WTC11 (cell line): ENCODE measurements at regions not wholly inside any gene's neighbourhood (a gene's known extent, or its start where the extent isn't known, plus 50 kb on each side); places are given as distances from the start of the nearest gene placed in this dataset.

ENCODE experiments used
- ATAC-seq: fragments of 200-7000 bp; cut with Tn5 transposase; 2 replicates; pipeline ENCODE4 v1.10.0; 2021; ENCODE audit warnings: mild to moderate bottlenecking, moderate library complexity
- CTCF ChIA-PET: fragments of 300-600 bp; sonication (Branson Sonifier 250); formaldehyde crosslinking; loops from one replicate; lab custom pipeline; 2021; ENCODE audit warnings: antibody characterized with exemption; lab: Charles Lee
- POLR2A ChIA-PET: fragments of 350-600 bp; sonication (Branson Sonifier 250); formaldehyde crosslinking; loops from one replicate; lab custom pipeline; 2021; ENCODE audit warnings: antibody characterized with exemption; lab: Charles Lee
- DNase-seq: peaks from one replicate; pipeline ENCODE4 v3.0.0; 2021; ENCODE audit warnings: low spot score
- H3K27ac Mint-ChIP-seq: 2 replicates; pipeline ENCODE4 v1.8.0; 2021; ENCODE audit warnings: mixed read lengths
- H3K27me3 Mint-ChIP-seq: 2 replicates; pipeline ENCODE4 v1.8.0; 2021; ENCODE audit warnings: low read depth, mild to moderate bottlenecking, moderate library complexity, mixed read lengths
- H3K36me3 Mint-ChIP-seq: 2 replicates; pipeline ENCODE4 v1.8.0; 2021; ENCODE audit warnings: mixed read lengths
- H3K4me1 Mint-ChIP-seq: 2 replicates; pipeline ENCODE4 v1.8.0; 2022; ENCODE audit warnings: mixed read lengths
- H3K4me3 Mint-ChIP-seq: 2 replicates; pipeline ENCODE4 v1.8.0; 2021; ENCODE audit warnings: mild to moderate bottlenecking, moderate library complexity, mixed read lengths
- H3K9me3 Mint-ChIP-seq: 2 replicates; pipeline ENCODE4 v1.8.0; 2021; ENCODE audit warnings: mixed read lengths
- CREB1 ChIP-seq: sonication (generic); formaldehyde crosslinking; IDR thresholded peaks from 2 replicates; pipeline ENCODE4 v1.8.0; 2023; ENCODE audit warnings: mild to moderate bottlenecking, missing genetic modification reagents
- FOXJ3 ChIP-seq: sonication (generic); formaldehyde crosslinking; IDR thresholded peaks from 2 replicates; pipeline ENCODE4 v1.9.0; 2021; ENCODE audit warnings: missing genetic modification reagents, mild to moderate bottlenecking, borderline replicate concordance
- FOXP1 ChIP-seq: sonication (generic); formaldehyde crosslinking; IDR thresholded peaks from 2 replicates; pipeline ENCODE4 v1.8.0; 2022; ENCODE audit warnings: missing genetic modification reagents, mild to moderate bottlenecking, moderate library complexity, borderline replicate concordance
- GTF2I ChIP-seq: fragments of 250-450 bp; sonication (Bioruptor Pico); conservative IDR thresholded peaks from 2 replicates; pipeline ENCODE4 v1.4.0; 2021; ENCODE audit warnings: mild to moderate bottlenecking
- JUN ChIP-seq: sonication (generic); formaldehyde crosslinking; IDR thresholded peaks from 2 replicates; pipeline ENCODE4 v1.8.0; 2023; ENCODE audit warnings: mild to moderate bottlenecking, missing genetic modification reagents
- MYBL2 ChIP-seq: sonication (generic); formaldehyde crosslinking; IDR thresholded peaks from 2 replicates; pipeline ENCODE4 v1.8.1; 2023; ENCODE audit warnings: mild to moderate bottlenecking, moderate library complexity, missing genetic modification reagents
- NFYB ChIP-seq: sonication (generic); formaldehyde crosslinking; conservative IDR thresholded peaks from 2 replicates; pipeline ENCODE4 v1.8.0; 2022; ENCODE audit warnings: low read depth, missing genetic modification reagents
- SOX15 ChIP-seq: fragments of 250-450 bp; sonication (Bioruptor Pico); IDR thresholded peaks from 2 replicates; pipeline ENCODE4 v1.9.0; 2021; ENCODE audit warnings: mild to moderate bottlenecking
- SP1 ChIP-seq: sonication (generic); formaldehyde crosslinking; conservative IDR thresholded peaks from 2 replicates; pipeline ENCODE4 v1.8.1; 2022; ENCODE audit warnings: missing genetic modification reagents
- TCF7 ChIP-seq: sonication (generic); formaldehyde crosslinking; IDR thresholded peaks from 2 replicates; pipeline ENCODE4 v1.8.0; 2022; ENCODE audit warnings: mild to moderate bottlenecking, low read depth, missing genetic modification reagents, moderate library complexity
- TP53 ChIP-seq: sonication (generic); formaldehyde crosslinking; IDR thresholded peaks from 2 replicates; pipeline ENCODE4 v1.8.1; 2023; ENCODE audit warnings: mild to moderate bottlenecking, missing genetic modification reagents
- ZNF121 ChIP-seq: sonication (generic); formaldehyde crosslinking; IDR thresholded peaks from 2 replicates; pipeline ENCODE4 v1.8.0; 2023; ENCODE audit warnings: missing genetic modification reagents
- ZNF263 ChIP-seq: sonication (generic); formaldehyde crosslinking; IDR thresholded peaks from 2 replicates; pipeline ENCODE4 v1.8.1; 2022; ENCODE audit warnings: low read depth, mild to moderate bottlenecking, moderate library complexity, missing genetic modification reagents
- ZNF671 ChIP-seq: fragments of 250-450 bp; sonication (Bioruptor Pico); IDR thresholded peaks from 2 replicates; pipeline ENCODE4 v1.8.0; 2021; ENCODE audit warnings: mild to moderate bottlenecking
- TF ChIP-seq, protein P1 (sequence below): sonication (generic); formaldehyde crosslinking; IDR thresholded peaks from 2 replicates; pipeline ENCODE4 v1.8.1; 2023; ENCODE audit warnings: mild to moderate bottlenecking, missing genetic modification reagents, moderate library complexity
- TF ChIP-seq, protein P2 (sequence below): sonication (generic); formaldehyde crosslinking; conservative IDR thresholded peaks from 2 replicates; pipeline ENCODE4 v1.8.1; 2022; ENCODE audit warnings: mild to moderate bottlenecking, missing genetic modification reagents
- TF ChIP-seq, protein P3 (sequence below): sonication (generic); formaldehyde crosslinking; IDR thresholded peaks from 2 replicates; pipeline ENCODE4 v1.8.1; 2023; ENCODE audit warnings: mild to moderate bottlenecking, missing genetic modification reagents, borderline replicate concordance
- TF ChIP-seq, protein P4 (sequence below): sonication (generic); formaldehyde crosslinking; IDR thresholded peaks from 2 replicates; pipeline ENCODE4 v1.8.1; 2023; ENCODE audit warnings: mild to moderate bottlenecking, missing genetic modification reagents, moderate library complexity

DNA sequence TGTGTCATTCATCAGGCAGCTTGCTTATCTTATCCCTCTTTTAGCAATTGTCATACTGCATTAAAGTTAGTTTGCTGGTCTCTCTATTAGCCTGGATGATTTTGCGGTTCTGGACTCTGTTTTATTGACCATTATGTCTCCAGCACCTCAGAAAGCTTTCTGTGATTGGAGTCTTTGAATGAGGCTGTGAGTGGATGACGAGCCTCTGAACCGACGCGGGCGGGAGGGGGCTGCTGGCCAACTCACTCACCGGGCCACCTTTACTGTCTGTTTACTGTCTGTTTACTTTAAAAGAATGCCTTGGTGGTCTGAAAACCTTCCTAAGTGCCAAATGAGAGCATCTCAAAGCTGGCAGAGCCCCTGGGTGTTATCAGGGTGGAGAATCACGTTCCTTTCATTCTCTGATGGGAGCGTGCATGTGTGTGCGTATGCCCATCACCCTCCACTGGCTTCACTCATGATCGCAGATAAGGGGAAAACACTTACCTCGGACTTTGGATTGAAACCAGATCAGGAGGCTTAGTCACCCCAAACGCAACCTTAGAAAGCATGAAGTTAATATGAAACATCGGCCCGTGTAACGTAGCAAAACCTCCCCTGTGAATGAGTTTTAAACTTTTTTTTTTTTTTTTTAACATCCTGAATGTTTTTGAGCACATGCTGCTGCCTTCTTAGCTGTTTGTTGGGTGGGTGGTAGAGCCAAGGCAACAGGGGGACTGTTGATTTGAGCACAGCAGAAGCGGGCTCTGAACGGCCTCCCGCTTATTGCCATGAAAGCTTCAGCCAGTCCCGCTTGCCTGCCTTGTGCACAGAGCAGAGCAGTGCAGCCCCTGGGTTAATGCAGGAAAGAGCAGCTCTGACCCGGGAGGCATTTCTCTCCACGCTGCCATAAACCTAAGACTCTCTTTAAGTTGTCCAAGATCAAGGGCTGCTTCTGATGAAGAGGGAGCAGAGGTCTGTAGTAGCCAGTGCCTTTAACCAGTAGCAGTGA is 173.6 kb downstream of the GADD45G start:
- Mint-ChIP-seq H3K27me3 (peaks cover 3% of the 10 kb centered on the region; the same call in 1 of the 2 replicates), H3K9me3 (no peaks in the 10 kb centered on the region), H3K4me1 (peaks cover 2% of the 10 kb centered on the region; the same call in 1 of the 2 replicates), H3K36me3 (no peaks in the 10 kb centered on the region), H3K4me3 (no peak overlapping the region), H3K27ac (no peak overlapping the region)
- no peak for DNase-seq
- no peak for TF ChIP-seq NFYB (CRISPR knock-in tag)
- no peak for TF ChIP-seq FOXJ3
- no peak for TF ChIP-seq MYBL2 (CRISPR knock-in tag)
- no peak for TF ChIP-seq SOX15 (CRISPR knock-in tag)
- no peak for TF ChIP-seq ZNF121
- TF ChIP-seq, protein P1, sequence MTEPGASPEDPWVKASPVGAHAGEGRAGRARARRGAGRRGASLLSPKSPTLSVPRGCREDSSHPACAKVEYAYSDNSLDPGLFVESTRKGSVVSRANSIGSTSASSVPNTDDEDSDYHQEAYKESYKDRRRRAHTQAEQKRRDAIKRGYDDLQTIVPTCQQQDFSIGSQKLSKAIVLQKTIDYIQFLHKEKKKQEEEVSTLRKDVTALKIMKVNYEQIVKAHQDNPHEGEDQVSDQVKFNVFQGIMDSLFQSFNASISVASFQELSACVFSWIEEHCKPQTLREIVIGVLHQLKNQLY (CRISPR knock-in tag), result no peak
- no peak for TF ChIP-seq JUN
- no peak for TF ChIP-seq TCF7 (CRISPR knock-in tag)
- ATAC-seq, result no peak
- CTCF ChIA-PET, result interaction anchor here (0.7 to 1.7 kb wide), 2 partner anchors 175 to 180 kb away, joined by 3 to 8 read pairs; no protein-coding TSS in a partner anchor
- POLR2A ChIA-PET, result no interaction called here

DNA sequence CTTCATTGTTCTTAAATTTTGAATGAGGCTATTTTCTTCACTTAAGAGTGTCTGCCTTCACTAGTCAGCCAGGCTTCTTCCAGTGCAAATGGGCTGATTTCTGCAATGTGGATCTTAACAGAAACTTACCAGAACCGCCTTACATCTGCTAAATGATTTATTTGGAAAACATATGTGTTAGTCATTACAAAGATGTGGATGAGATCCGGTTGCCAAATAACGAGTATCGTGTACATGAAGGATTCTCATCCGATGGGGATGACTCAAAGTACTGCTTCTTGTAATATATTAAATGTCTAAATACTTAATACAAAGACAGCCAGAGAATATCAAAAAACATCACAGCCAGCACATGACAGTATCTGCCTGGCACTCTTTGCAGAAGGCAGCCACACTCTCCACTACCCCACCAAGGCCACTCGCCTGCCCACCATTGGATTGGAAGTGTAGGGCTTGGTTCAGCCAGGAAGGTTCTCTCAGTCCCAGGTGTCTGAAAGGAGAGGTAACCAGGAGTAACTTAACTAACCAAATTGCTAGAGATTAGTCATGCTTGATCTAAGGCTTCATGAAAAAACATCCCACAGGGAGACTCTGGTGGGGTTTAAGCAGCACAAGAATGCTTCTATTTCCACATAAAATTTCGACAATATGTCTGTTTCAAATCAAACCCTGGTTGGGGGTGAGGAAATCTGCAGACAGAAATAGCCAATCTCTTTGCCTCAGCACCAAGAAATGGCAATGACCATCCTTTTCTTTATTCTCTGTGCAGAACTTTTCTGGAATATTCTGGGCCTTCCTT is 174.8 kb downstream of the GADD45G start:
- DNase-seq (no peak), ATAC-seq (no peak)
- Mint-ChIP-seq H3K9me3 (no peaks in the 10 kb centered on the region), H3K4me3 (no peak overlapping the region), H3K27ac (no peak overlapping the region), H3K27me3 (peaks cover 3% of the 10 kb centered on the region; the same call in 1 of the 2 replicates), H3K4me1 (peaks cover 3% of the 10 kb centered on the region; the same call in 1 of the 2 replicates), H3K36me3 (no peaks in the 10 kb centered on the region)
- ChIA-PET CTCF (no interaction called here), POLR2A (no interaction called here)
- TF ChIP-seq ZNF263 (CRISPR knock-in tag) (no peak), SP1 (CRISPR knock-in tag) (no peak), JUN (no peak), TP53 (CRISPR knock-in tag) (no peak), FOXP1 (CRISPR knock-in tag) (no peak), ZNF671 (CRISPR knock-in tag) (no peak), GTF2I (CRISPR knock-in tag) (no peak), CREB1 (CRISPR knock-in tag) (no peak)
- TF ChIP-seq, protein P1 (CRISPR knock-in tag), result no peak
- TF ChIP-seq, protein P2, sequence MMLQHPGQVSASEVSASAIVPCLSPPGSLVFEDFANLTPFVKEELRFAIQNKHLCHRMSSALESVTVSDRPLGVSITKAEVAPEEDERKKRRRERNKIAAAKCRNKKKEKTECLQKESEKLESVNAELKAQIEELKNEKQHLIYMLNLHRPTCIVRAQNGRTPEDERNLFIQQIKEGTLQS (CRISPR knock-in tag), result no peak
- TF ChIP-seq, protein P3, sequence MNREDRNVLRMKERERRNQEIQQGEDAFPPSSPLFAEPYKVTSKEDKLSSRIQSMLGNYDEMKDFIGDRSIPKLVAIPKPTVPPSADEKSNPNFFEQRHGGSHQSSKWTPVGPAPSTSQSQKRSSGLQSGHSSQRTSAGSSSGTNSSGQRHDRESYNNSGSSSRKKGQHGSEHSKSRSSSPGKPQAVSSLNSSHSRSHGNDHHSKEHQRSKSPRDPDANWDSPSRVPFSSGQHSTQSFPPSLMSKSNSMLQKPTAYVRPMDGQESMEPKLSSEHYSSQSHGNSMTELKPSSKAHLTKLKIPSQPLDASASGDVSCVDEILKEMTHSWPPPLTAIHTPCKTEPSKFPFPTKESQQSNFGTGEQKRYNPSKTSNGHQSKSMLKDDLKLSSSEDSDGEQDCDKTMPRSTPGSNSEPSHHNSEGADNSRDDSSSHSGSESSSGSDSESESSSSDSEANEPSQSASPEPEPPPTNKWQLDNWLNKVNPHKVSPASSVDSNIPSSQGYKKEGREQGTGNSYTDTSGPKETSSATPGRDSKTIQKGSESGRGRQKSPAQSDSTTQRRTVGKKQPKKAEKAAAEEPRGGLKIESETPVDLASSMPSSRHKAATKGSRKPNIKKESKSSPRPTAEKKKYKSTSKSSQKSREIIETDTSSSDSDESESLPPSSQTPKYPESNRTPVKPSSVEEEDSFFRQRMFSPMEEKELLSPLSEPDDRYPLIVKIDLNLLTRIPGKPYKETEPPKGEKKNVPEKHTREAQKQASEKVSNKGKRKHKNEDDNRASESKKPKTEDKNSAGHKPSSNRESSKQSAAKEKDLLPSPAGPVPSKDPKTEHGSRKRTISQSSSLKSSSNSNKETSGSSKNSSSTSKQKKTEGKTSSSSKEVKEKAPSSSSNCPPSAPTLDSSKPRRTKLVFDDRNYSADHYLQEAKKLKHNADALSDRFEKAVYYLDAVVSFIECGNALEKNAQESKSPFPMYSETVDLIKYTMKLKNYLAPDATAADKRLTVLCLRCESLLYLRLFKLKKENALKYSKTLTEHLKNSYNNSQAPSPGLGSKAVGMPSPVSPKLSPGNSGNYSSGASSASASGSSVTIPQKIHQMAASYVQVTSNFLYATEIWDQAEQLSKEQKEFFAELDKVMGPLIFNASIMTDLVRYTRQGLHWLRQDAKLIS (CRISPR knock-in tag), result no peak
- TF ChIP-seq, protein P4, sequence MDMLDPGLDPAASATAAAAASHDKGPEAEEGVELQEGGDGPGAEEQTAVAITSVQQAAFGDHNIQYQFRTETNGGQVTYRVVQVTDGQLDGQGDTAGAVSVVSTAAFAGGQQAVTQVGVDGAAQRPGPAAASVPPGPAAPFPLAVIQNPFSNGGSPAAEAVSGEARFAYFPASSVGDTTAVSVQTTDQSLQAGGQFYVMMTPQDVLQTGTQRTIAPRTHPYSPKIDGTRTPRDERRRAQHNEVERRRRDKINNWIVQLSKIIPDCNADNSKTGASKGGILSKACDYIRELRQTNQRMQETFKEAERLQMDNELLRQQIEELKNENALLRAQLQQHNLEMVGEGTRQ (CRISPR knock-in tag), result no peak
